ENCODE measurements at regions not wholly inside any gene's neighbourhood (a gene's known extent, or its start where the extent isn't known, plus 50 kb on each side); places are given as distances from the start of the nearest gene placed in this dataset.

GRCh38 chr12:46497739-46498138 is 125.2 kb upstream of the SLC38A2 start:
- no peak overlapping the region for H3K27ac Mint-ChIP-seq
- TF ChIP-seq, protein P1, sequence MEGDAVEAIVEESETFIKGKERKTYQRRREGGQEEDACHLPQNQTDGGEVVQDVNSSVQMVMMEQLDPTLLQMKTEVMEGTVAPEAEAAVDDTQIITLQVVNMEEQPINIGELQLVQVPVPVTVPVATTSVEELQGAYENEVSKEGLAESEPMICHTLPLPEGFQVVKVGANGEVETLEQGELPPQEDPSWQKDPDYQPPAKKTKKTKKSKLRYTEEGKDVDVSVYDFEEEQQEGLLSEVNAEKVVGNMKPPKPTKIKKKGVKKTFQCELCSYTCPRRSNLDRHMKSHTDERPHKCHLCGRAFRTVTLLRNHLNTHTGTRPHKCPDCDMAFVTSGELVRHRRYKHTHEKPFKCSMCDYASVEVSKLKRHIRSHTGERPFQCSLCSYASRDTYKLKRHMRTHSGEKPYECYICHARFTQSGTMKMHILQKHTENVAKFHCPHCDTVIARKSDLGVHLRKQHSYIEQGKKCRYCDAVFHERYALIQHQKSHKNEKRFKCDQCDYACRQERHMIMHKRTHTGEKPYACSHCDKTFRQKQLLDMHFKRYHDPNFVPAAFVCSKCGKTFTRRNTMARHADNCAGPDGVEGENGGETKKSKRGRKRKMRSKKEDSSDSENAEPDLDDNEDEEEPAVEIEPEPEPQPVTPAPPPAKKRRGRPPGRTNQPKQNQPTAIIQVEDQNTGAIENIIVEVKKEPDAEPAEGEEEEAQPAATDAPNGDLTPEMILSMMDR (IDR thresholded peaks at IDR 0.05), result no peak
- H3K4me3 Mint-ChIP-seq, result no peak overlapping the region
- H3K4me1 Mint-ChIP-seq, result peaks cover 6% of the 10 kb centered on the region
- H3K27me3 Mint-ChIP-seq (ENCODE audit: low read depth, poor library complexity), result no peaks in the 10 kb centered on the region
- H3K36me3 Mint-ChIP-seq (ENCODE audit: low read depth), result peaks cover 17% of the 10 kb centered on the region
- no peak for DNase-seq
- H3K9me3 Mint-ChIP-seq, result peaks cover 25% of the 10 kb centered on the region

- DNase-seq, result no peak
- TF ChIP-seq, protein P1 (IDR thresholded peaks at IDR 0.05), result no peak
- Mint-ChIP-seq H3K36me3 (ENCODE audit: low read depth) (no peaks in the 10 kb centered on the region), H3K4me3 (no peak overlapping the region), H3K9me3 (no peaks in the 10 kb centered on the region), H3K27ac (no peak overlapping the region), H3K27me3 (ENCODE audit: low read depth, poor library complexity) (no peaks in the 10 kb centered on the region), H3K4me1 (peaks cover 11% of the 10 kb centered on the region)
Observed at GRCh38 chr12:46494424-46494823, 121.9 kb upstream of the SLC38A2 start.

DNA sequence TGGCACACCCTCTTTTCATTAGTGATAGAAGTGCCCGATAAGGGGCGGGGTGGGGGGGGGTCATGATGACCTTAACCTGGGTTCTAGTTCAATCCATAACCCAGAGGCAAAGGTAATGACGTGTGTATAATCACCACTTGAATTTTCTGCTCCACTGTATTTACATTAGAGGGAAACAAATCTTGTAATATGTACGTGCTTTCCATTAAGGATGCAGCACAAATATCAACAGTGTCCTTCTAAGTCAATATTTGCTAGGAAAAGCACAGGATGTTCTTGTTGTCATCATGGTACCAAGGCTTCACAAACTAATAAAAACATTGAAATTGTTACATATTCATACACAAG is 121.2 kb upstream of the SLC38A2 start:
- Mint-ChIP-seq H3K36me3 (ENCODE audit: low read depth) (no peaks in the 10 kb centered on the region), H3K9me3 (no peaks in the 10 kb centered on the region), H3K4me3 (no peak overlapping the region), H3K27ac (no peak overlapping the region), H3K27me3 (ENCODE audit: low read depth, poor library complexity) (no peaks in the 10 kb centered on the region), H3K4me1 (peaks cover 11% of the 10 kb centered on the region)
- no peak for DNase-seq
- TF ChIP-seq, protein P1 (IDR thresholded peaks at IDR 0.05), result no peak

DNA sequence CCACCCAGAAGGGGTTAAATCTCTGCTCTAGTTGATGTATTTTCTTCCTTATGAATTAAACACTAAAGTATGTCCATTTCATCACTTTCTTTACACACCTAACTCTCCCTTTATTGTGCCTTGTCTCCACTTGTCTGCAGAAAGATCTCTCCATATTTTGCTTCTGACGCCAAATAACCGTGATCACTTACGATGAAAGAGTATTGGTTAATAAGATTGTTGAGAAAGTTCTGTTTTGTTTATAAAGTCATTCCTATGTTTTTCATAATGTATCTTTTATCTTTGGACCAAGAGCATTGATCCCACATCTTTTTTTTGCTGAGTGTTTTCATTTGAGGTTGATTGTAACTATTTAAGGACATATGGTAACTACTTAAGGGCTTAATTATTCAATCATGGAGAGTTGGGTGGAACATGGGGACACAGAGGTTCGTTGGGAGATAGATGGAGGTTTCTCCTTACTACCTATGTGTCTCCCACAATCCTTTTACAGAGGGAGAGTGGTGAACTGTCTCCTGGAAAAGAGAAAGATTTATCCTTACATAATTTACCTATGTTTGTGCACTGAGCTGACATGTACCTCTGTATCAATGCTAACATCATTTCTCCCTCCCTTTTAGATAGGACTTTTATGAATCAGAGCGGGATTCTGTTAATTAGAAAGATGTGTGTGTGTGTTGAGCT is 120.7 kb upstream of the SLC38A2 start:
- Mint-ChIP-seq H3K36me3 (ENCODE audit: low read depth) (no peaks in the 10 kb centered on the region), H3K4me3 (no peak overlapping the region), H3K9me3 (no peaks in the 10 kb centered on the region), H3K27me3 (ENCODE audit: low read depth, poor library complexity) (no peaks in the 10 kb centered on the region), H3K4me1 (peaks cover 11% of the 10 kb centered on the region), H3K27ac (no peak overlapping the region)
- DNase-seq, result no peak
- TF ChIP-seq, protein P1 (IDR thresholded peaks at IDR 0.05), result no peak

GRCh38 chr12:46492471-46493085 is 120.0 kb upstream of the SLC38A2 start:
- Mint-ChIP-seq H3K27me3 (ENCODE audit: low read depth, poor library complexity) (no peaks in the 10 kb centered on the region), H3K9me3 (no peaks in the 10 kb centered on the region), H3K27ac (no peak overlapping the region), H3K4me1 (peaks cover 11% of the 10 kb centered on the region), H3K36me3 (ENCODE audit: low read depth) (no peaks in the 10 kb centered on the region), H3K4me3 (no peak overlapping the region)
- no peak for DNase-seq
- TF ChIP-seq, protein P1 (IDR thresholded peaks at IDR 0.05), result no peak

DNA sequence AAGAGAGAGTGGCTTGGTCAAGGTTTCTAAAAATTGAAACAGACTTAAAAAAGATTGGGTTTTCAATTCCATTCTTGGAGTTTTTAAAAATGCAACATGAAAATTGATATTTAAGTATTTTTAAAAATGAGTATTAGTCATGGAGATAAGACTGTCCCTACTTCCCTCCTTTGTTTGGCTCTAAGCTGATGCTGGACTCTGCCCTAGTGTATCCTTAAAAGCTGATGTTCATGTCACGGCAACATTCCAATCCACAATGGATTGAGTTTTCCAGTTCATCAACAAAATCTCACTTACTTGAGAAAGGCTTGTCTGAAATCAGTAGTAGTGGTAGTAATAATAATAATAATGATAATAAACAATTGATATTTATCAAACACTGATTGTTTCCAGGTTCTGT is 119.0 kb upstream of the SLC38A2 start:
- H3K36me3 Mint-ChIP-seq (ENCODE audit: low read depth), result no peaks in the 10 kb centered on the region
- peaks cover 11% of the 10 kb centered on the region for H3K4me1 Mint-ChIP-seq
- no peak overlapping the region for H3K27ac Mint-ChIP-seq
- H3K9me3 Mint-ChIP-seq, result no peaks in the 10 kb centered on the region
- TF ChIP-seq, protein P1 (IDR thresholded peaks at IDR 0.05), result no peak
- DNase-seq, result no peak
- no peak overlapping the region for H3K4me3 Mint-ChIP-seq
- H3K27me3 Mint-ChIP-seq (ENCODE audit: low read depth, poor library complexity), result no peaks in the 10 kb centered on the region

Data from nephron progenitor cell (in vitro differentiated cells).